Endothelial cell of umbilical vein (primary cell): ENCODE measurements at regions not wholly inside any gene's neighbourhood (a gene's known extent, or its start where the extent isn't known, plus 50 kb on each side); places are given as distances from the start of the nearest gene placed in this dataset.

Experiments used
- BruUV-seq: library from RNA; stranded (reverse); fragments of 400-500 nt; replicated peaks from 2 replicates; lab custom pipeline; 2021; lab: Mats Ljungman, UMichigan
- CTCF ChIA-PET: fragments of 300-600, 350-600 bp; sonication (Branson Sonifier 250); formaldehyde crosslinking; loops from one replicate; lab custom pipeline; 2021; ENCODE audit warnings: antibody characterized with exemption, inconsistent platforms; lab: Charles Lee
- POLR2A ChIA-PET: fragments of 300-600, 350-600 bp; sonication (Branson Sonifier 250); formaldehyde crosslinking; loops from one replicate; lab custom pipeline; 2021; ENCODE audit warnings: antibody characterized with exemption, inconsistent platforms; lab: Charles Lee
- DNase-seq: peaks from one replicate; pipeline ENCODE4 v3.0.0-alpha.2; 2011; ENCODE audit warnings: low read depth, low spot score
- FAIRE-seq: peaks from 2 replicates; lab custom pipeline; 2011; peaks lifted over from hg19 to GRCh38; lab: Jason Lieb, UNC
- H2AFZ ChIP-seq: 2 replicates; pipeline ENCODE4 v1.6.0; 2012; ENCODE audit warnings: low read depth, low read length, control low read depth, inconsistent platforms
- H3K27ac ChIP-seq: 2 replicates; pipeline ENCODE4 v1.5.1; 2011; ENCODE audit warnings: low read depth, mild to moderate bottlenecking, control low read depth, low read length, moderate library complexity; ENCODE audit not compliant: insufficient read depth
- H3K27me3 ChIP-seq, 2 experiments: 2 replicates each; pipeline versions ENCODE4 v1.6.0 to v1.6.1; 2011; ENCODE audit warnings: low read length in 2 of 2, mixed read lengths in 1 of 2; ENCODE audit not compliant: control insufficient read depth in 2 of 2, insufficient read depth in 2 of 2
- H3K36me3 ChIP-seq, 2 experiments: 2 replicates in 1 of 2; 3 replicates in 1 of 2; pipeline ENCODE4 v1.5.1; 2011; ENCODE audit warnings: low read length in 2 of 2, mild to moderate bottlenecking in 1 of 2, moderate library complexity in 1 of 2; ENCODE audit not compliant: control insufficient read depth in 2 of 2, insufficient read depth in 2 of 2; ENCODE audit errors: extremely low read depth in 1 of 2
- H3K4me1 ChIP-seq: 3 replicates; pipeline ENCODE4 v1.5.1; 2011; ENCODE audit warnings: mild to moderate bottlenecking, low read length; ENCODE audit not compliant: control insufficient read depth, insufficient read depth; ENCODE audit errors: extremely low read depth
- H3K4me2 ChIP-seq: 2 replicates; pipeline ENCODE4 v1.6.1; 2011; ENCODE audit warnings: low read length, control low read depth, mixed read lengths; ENCODE audit not compliant: insufficient read depth
- H3K4me3 ChIP-seq, 3 experiments: fragments of 200-600 bp in 1 of 3; sonication (generic), shearing (Covaris generic) in 1 of 3; replicated peaks in 1 of 3; 2 replicates each; pipeline ENCODE4 v1.5.1; 2011 to 2016; ENCODE audit warnings: control low read depth in 3 of 3, low read length in 3 of 3, mild to moderate bottlenecking in 2 of 3, inconsistent platforms in 1 of 3, low read depth in 1 of 3, moderate library complexity in 1 of 3; ENCODE audit not compliant: insufficient read depth in 1 of 3
- H3K79me2 ChIP-seq: 2 replicates; pipeline ENCODE4 v1.6.0; 2012; ENCODE audit warnings: low read length, inconsistent platforms; ENCODE audit not compliant: control insufficient read depth, insufficient read depth
- H3K9ac ChIP-seq: replicated peaks from 2 replicates; pipeline ENCODE3; 2011; ENCODE audit warnings: low read length, control low read depth; ENCODE audit not compliant: insufficient read depth; ENCODE audit errors: extremely low read depth
- H3K9me1 ChIP-seq: replicated peaks from 3 replicates; pipeline ENCODE4 v1.6.0; 2011; ENCODE audit warnings: mild to moderate bottlenecking, low read length; ENCODE audit not compliant: control insufficient read depth, insufficient read depth; ENCODE audit errors: extremely low read depth
- H3K9me3 ChIP-seq: replicated peaks from 2 replicates; pipeline ENCODE4 v1.5.1; 2012; ENCODE audit warnings: low read length, inconsistent platforms; ENCODE audit not compliant: control insufficient read depth, insufficient read depth
- H4K20me1 ChIP-seq: replicated peaks from 2 replicates; pipeline ENCODE3; 2011; ENCODE audit warnings: mild to moderate bottlenecking, low read length; ENCODE audit not compliant: control insufficient read depth, insufficient read depth; ENCODE audit errors: extremely low read depth
- EZH2 ChIP-seq: IDR thresholded peaks from 2 replicates; pipeline ENCODE4 v1.6.1; 2012; ENCODE audit warnings: borderline replicate concordance, low read depth, mild to moderate bottlenecking, moderate library complexity, low read length, inconsistent platforms; ENCODE audit not compliant: severe bottlenecking
- FOS ChIP-seq: IDR thresholded peaks from 2 replicates; pipeline ENCODE4 v1.6.1; 2011; ENCODE audit warnings: mild to moderate bottlenecking, low read length, moderate library complexity, borderline replicate concordance; ENCODE audit not compliant: insufficient read depth
- GATA2 ChIP-seq: IDR thresholded peaks from 2 replicates; pipeline ENCODE4 v1.7.0; 2011; ENCODE audit warnings: low read depth, mild to moderate bottlenecking, moderate library complexity, mixed read lengths, low read length; ENCODE audit not compliant: insufficient read length, insufficient read depth
- JUN ChIP-seq: IDR thresholded peaks from 2 replicates; pipeline ENCODE4 v1.6.1; 2011; ENCODE audit warnings: borderline replicate concordance, low read depth; ENCODE audit not compliant: insufficient read length, insufficient read depth
- POLR2AphosphoS5 ChIP-seq: IDR thresholded peaks from 2 replicates; pipeline ENCODE4 v1.6.1; 2012; ENCODE audit warnings: low read depth, mild to moderate bottlenecking, control low read depth, low read length, moderate library complexity; ENCODE audit not compliant: insufficient read depth
- dilution Hi-C: fragments of 300-500 bp; cut with MboI; formaldehyde crosslinking; loops from one replicate; pipeline ENCODE4 v1.15.0; 2019; ENCODE audit warnings: low sequenced_read_pairs; ENCODE audit not compliant: extremely low pct_ligation_motif_present
- intact Hi-C: fragments of 100-400 bp; cut with micrococcal nuclease; formaldehyde crosslinking; loops from one replicate; pipeline ENCODE4 v1.10.0; 2022
- TF ChIP-seq, protein P1 (sequence below): IDR thresholded peaks from 2 replicates; pipeline ENCODE4 v1.6.1; 2011; ENCODE audit not compliant: insufficient read depth, insufficient read length
- TF ChIP-seq, protein P2 (sequence below), 2 donors: IDR thresholded peaks; 1 replicate in 1 of 2; 2 replicates in 1 of 2; pipeline ENCODE4 v1.5.1; 2011; ENCODE audit warnings: low read length in 2 of 2, mild to moderate bottlenecking in 2 of 2, moderate library complexity in 2 of 2, control low read depth in 1 of 2, inconsistent platforms in 1 of 2, low read depth in 1 of 2; ENCODE audit not compliant: insufficient read depth in 1 of 2; ENCODE audit errors: extremely low read depth in 1 of 2

GRCh38 chr16:86823125-86823524 is 244.8 kb downstream of the FOXL1 start:
- ChIA-PET POLR2A (no interaction called here), CTCF (no interaction called here)
- H3K9ac ChIP-seq, result peak overlapping the region; percentile 72
- TF ChIP-seq, protein P1, sequence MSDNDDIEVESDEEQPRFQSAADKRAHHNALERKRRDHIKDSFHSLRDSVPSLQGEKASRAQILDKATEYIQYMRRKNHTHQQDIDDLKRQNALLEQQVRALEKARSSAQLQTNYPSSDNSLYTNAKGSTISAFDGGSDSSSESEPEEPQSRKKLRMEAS, result no peak
- TF ChIP-seq POLR2AphosphoS5 (no peak), GATA2 (no peak), FOS (no peak), JUN (no peak), EZH2 (no peak)
- TF ChIP-seq, protein P2, sequence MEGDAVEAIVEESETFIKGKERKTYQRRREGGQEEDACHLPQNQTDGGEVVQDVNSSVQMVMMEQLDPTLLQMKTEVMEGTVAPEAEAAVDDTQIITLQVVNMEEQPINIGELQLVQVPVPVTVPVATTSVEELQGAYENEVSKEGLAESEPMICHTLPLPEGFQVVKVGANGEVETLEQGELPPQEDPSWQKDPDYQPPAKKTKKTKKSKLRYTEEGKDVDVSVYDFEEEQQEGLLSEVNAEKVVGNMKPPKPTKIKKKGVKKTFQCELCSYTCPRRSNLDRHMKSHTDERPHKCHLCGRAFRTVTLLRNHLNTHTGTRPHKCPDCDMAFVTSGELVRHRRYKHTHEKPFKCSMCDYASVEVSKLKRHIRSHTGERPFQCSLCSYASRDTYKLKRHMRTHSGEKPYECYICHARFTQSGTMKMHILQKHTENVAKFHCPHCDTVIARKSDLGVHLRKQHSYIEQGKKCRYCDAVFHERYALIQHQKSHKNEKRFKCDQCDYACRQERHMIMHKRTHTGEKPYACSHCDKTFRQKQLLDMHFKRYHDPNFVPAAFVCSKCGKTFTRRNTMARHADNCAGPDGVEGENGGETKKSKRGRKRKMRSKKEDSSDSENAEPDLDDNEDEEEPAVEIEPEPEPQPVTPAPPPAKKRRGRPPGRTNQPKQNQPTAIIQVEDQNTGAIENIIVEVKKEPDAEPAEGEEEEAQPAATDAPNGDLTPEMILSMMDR (IDR thresholded peaks at IDR 0.05; ENCODE audit: extremely low read depth in 1 of 2, insufficient read depth in 1 of 2, low read depth in 1 of 2, low read length in 2 of 2), result no peak
- H3K4me2 ChIP-seq, result peak overlapping the region; percentile 77
- peak overlapping the region; percentile 93 for H3K27ac ChIP-seq
- no peaks in the 10 kb centered on the region for H3K36me3 ChIP-seq
- H3K79me2 ChIP-seq, result no peaks in the 10 kb centered on the region
- H2AFZ ChIP-seq, result no peak overlapping the region
- no peak for DNase-seq
- H4K20me1 ChIP-seq, result no peaks in the 10 kb centered on the region
- no peaks in the 10 kb centered on the region for H3K27me3 ChIP-seq
- intact Hi-C loops (loop anchor here (5.0 kb wide), 1 partner anchor 61 kb away; no protein-coding TSS in a partner anchor), dilution Hi-C loops (no loop called here)
- peak; percentile 26 for FAIRE-seq
- BruUV-seq, result no TSS peak
- no peaks in the 10 kb centered on the region for H3K9me1 ChIP-seq
- no peaks in the 10 kb centered on the region for H3K9me3 ChIP-seq
- peaks cover 59% of the 10 kb centered on the region for H3K4me1 ChIP-seq
- H3K4me3 ChIP-seq, result no peak overlapping the region
